ENCODE measurements at regions not wholly inside any gene's neighbourhood (a gene's known extent, or its start where the extent isn't known, plus 50 kb on each side); places are given as distances from the start of the nearest gene placed in this dataset.

- Histone ChIP-seq H3K4me3 (ENCODE audit: low read length) (no peak overlapping the region), H3K4me1 (ENCODE audit: insufficient read depth, low read length) (no peaks in the 10 kb centered on the region), H3K36me3 (ENCODE audit: insufficient read depth, low read length) (no peaks in the 10 kb centered on the region), H3K27ac (ENCODE audit: low read depth, low read length) (no peak overlapping the region), H3K27me3 (ENCODE audit: insufficient read depth, low read length, poor library complexity, severe bottlenecking) (no peaks in the 10 kb centered on the region), H3K9me3 (ENCODE audit: low read length) (no peaks in the 10 kb centered on the region)
- H3K27ac Mint-ChIP-seq, result peak overlapping the region in 1 of 8 donors; percentile 57
- peaks cover 6 to 7% of the 10 kb centered on the region in 2 donors for H3K27me3 Mint-ChIP-seq
- no peaks in the 10 kb centered on the region for H3K36me3 Mint-ChIP-seq
- CTCF ChIA-PET, result no interaction called here
- no peak overlapping the region for H3K4me3 Mint-ChIP-seq
- no peak for DNase-seq
- POLR2A ChIA-PET, result no interaction called here
- peaks cover 4 to 13% (median 4%) of the 10 kb centered on the region in 3 donors for H3K4me1 Mint-ChIP-seq
- no peaks in the 10 kb centered on the region for H3K9me3 Mint-ChIP-seq
Measured at GRCh38 chr2:10231551-10232085, 71.1 kb upstream of the HPCAL1 start.

DNA sequence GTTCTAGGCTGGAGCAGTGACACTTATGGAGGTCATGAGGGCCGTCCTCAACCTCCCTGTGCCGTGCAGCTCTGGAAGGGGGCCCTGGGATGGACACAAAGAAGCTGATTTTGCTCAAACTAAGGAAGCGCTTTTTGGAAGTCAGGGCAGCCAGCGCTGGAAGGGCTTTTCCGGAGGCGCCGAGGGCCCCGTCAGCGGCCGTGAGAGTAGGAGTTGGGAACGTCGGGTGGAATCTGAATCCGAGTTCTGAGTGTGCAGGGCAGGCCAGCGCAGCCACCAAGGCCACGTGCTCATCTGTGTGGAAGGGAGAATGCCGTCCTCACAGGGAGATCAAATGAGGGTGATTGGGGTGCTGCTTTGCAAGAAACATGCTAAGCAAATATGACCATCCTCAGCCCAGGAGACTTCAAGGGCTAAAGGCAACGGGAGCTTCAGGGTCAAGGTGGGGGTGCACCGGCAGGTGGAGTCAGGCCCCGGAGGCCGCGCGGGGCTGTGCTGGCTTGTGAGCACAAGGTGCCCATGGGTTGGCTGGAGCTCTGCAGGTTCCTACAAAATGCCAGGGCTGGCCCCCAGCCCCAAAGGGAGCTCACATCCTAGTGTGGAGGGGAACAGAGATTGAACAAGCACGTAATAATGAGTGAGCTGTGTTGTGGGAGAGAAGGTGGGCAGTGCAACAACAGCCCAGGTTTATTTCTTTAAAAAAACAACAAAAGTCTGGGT lies 70.4 kb upstream of the HPCAL1 start:
- Histone ChIP-seq H3K4me1 (ENCODE audit: insufficient read depth, low read length) (no peaks in the 10 kb centered on the region), H3K27me3 (ENCODE audit: insufficient read depth, low read length, poor library complexity, severe bottlenecking) (no peaks in the 10 kb centered on the region), H3K27ac (ENCODE audit: low read depth, low read length) (no peak overlapping the region), H3K36me3 (ENCODE audit: insufficient read depth, low read length) (no peaks in the 10 kb centered on the region), H3K4me3 (ENCODE audit: low read length) (no peak overlapping the region), H3K9me3 (ENCODE audit: low read length) (no peaks in the 10 kb centered on the region)
- ChIA-PET CTCF (no interaction called here), POLR2A (no interaction called here)
- Mint-ChIP-seq H3K36me3 (no peaks in the 10 kb centered on the region), H3K27me3 (peaks cover 6 to 8% of the 10 kb centered on the region in 2 donors), H3K4me3 (no peak overlapping the region), H3K9me3 (no peaks in the 10 kb centered on the region), H3K27ac (peak overlapping the region in 1 of 8 donors; percentile 78), H3K4me1 (peaks cover 4 to 13% (median 4%) of the 10 kb centered on the region in 3 donors)
- DNase-seq, result peak in 1 of 5 donors; percentile 35

DNA sequence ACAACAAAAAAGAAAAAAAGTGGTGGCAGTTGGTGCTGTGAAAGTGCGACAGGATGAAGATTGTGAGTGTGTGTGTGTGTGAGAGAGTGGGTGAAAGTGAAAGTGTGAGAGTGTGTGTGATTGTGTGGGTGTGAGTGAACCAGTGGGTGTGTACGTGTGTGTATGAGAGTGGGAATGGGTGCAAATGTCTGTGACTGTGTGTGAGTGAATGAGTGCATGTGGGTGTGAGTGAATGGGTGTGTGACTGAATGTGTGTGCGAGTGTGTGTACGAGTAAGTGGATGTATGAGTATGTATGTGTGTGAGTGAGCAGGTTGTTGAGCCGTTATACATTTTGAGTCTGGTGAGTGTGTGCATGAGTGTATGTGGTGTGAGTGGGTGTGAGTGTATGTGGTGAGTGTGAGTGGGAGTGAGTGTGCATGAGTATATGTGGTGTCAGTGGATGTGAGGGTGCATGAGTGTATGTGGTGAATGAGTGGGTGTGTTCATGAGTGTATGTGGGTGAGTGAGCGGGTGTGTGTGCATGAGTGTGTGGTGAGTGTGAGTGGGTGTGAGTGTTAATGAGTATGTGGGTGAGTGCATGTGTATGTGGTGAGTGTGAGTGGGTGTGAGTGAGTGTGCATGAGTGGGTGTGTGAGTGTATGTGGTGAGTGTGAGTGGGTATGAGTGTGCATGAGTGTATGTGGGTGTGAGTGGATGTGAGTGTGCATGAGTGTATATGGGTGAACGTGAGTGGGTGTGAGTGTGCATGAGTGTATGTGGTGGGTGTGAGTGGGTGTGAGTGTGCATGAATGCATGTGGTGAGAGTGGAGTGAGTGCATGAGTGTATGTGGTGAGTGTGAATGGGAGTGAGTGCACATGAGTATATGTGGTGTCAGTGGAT lies 69.3 kb upstream of the HPCAL1 start:
- H3K4me1 Mint-ChIP-seq, result peaks cover 4 to 13% (median 4%) of the 10 kb centered on the region in 3 donors
- H3K9me3 ChIP-seq (ENCODE audit: low read length), result no peaks in the 10 kb centered on the region
- no peaks in the 10 kb centered on the region for H3K4me1 ChIP-seq (ENCODE audit: insufficient read depth, low read length)
- no peaks in the 10 kb centered on the region for H3K36me3 Mint-ChIP-seq
- no peaks in the 10 kb centered on the region for H3K36me3 ChIP-seq (ENCODE audit: insufficient read depth, low read length)
- no peak for DNase-seq
- no peaks in the 10 kb centered on the region for H3K27me3 ChIP-seq (ENCODE audit: insufficient read depth, low read length, poor library complexity, severe bottlenecking)
- no peak overlapping the region for H3K4me3 Mint-ChIP-seq
- H3K27ac ChIP-seq (ENCODE audit: low read depth, low read length), result no peak overlapping the region
- CTCF ChIA-PET, result no interaction called here
- H3K27me3 Mint-ChIP-seq, result peaks cover 6% of the 10 kb centered on the region in 2 donors
- no peak overlapping the region for H3K4me3 ChIP-seq (ENCODE audit: low read length)
- H3K9me3 Mint-ChIP-seq, result no peaks in the 10 kb centered on the region
- POLR2A ChIA-PET, result no interaction called here
- H3K27ac Mint-ChIP-seq, result peak overlapping the region in 5 of 8 donors; percentile 12 to 78 (median 44)

DNA sequence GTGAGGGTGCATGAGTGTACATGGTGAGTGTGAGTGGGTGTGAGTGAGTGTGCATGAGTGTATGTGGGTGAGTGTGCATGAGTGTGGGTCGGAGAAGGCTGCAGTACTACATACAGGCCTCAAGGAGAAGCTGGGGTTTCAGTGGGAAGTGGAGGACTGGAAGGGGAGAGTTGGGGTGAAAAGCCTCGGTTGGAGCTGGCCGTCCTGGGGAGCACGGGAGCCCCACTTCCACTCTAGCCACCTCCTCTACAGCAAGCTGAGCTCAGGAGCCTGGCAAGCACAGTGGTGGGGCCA lies 68.7 kb upstream of the HPCAL1 start:
- no peaks in the 10 kb centered on the region for H3K9me3 Mint-ChIP-seq
- no peaks in the 10 kb centered on the region for H3K36me3 Mint-ChIP-seq
- Histone ChIP-seq H3K27me3 (ENCODE audit: insufficient read depth, low read length, poor library complexity, severe bottlenecking) (no peaks in the 10 kb centered on the region), H3K4me1 (ENCODE audit: insufficient read depth, low read length) (no peaks in the 10 kb centered on the region), H3K27ac (ENCODE audit: low read depth, low read length) (no peak overlapping the region), H3K9me3 (ENCODE audit: low read length) (no peaks in the 10 kb centered on the region), H3K36me3 (ENCODE audit: insufficient read depth, low read length) (no peaks in the 10 kb centered on the region), H3K4me3 (ENCODE audit: low read length) (no peak overlapping the region)
- ChIA-PET POLR2A (no interaction called here), CTCF (no interaction called here)
- no peak for DNase-seq
- peak overlapping the region in 2 of 8 donors; percentile 38 to 65 for H3K27ac Mint-ChIP-seq
- no peak overlapping the region for H3K4me3 Mint-ChIP-seq
- peaks cover 6% of the 10 kb centered on the region in 2 donors for H3K27me3 Mint-ChIP-seq
- H3K4me1 Mint-ChIP-seq, result peaks cover 4 to 13% (median 4%) of the 10 kb centered on the region in 3 donors

- H3K9me3 Mint-ChIP-seq, result no peaks in the 10 kb centered on the region
- H3K36me3 Mint-ChIP-seq, result no peaks in the 10 kb centered on the region
- ChIA-PET CTCF (no interaction called here), POLR2A (no interaction called here)
- H3K27ac Mint-ChIP-seq, result no peak overlapping the region
- Histone ChIP-seq H3K36me3 (ENCODE audit: insufficient read depth, low read length) (no peaks in the 10 kb centered on the region), H3K4me1 (ENCODE audit: insufficient read depth, low read length) (no peaks in the 10 kb centered on the region), H3K27me3 (ENCODE audit: insufficient read depth, low read length, poor library complexity, severe bottlenecking) (no peaks in the 10 kb centered on the region), H3K27ac (ENCODE audit: low read depth, low read length) (no peak overlapping the region), H3K4me3 (ENCODE audit: low read length) (no peak overlapping the region), H3K9me3 (ENCODE audit: low read length) (no peaks in the 10 kb centered on the region)
- no peak overlapping the region for H3K4me3 Mint-ChIP-seq
- peaks cover 4 to 13% (median 4%) of the 10 kb centered on the region in 3 donors for H3K4me1 Mint-ChIP-seq
- peaks cover 5 to 6% of the 10 kb centered on the region in 2 donors for H3K27me3 Mint-ChIP-seq
- DNase-seq, result peak in 1 of 5 donors; percentile 36
Measured at GRCh38 chr2:10234409-10235094, 68.2 kb upstream of the HPCAL1 start.

GRCh38 chr2:10235099-10235908 lies 67.4 kb upstream of the HPCAL1 start:
- peaks cover 4 to 13% (median 4%) of the 10 kb centered on the region in 3 donors for H3K4me1 Mint-ChIP-seq
- DNase-seq, result peak in 1 of 5 donors; percentile 46
- no peaks in the 10 kb centered on the region for H3K36me3 ChIP-seq (ENCODE audit: insufficient read depth, low read length)
- H3K27ac ChIP-seq (ENCODE audit: low read depth, low read length), result no peak overlapping the region
- no peaks in the 10 kb centered on the region for H3K9me3 ChIP-seq (ENCODE audit: low read length)
- H3K36me3 Mint-ChIP-seq, result no peaks in the 10 kb centered on the region
- no peaks in the 10 kb centered on the region for H3K4me1 ChIP-seq (ENCODE audit: insufficient read depth, low read length)
- peaks cover 2 to 3% of the 10 kb centered on the region in 2 donors for H3K27me3 Mint-ChIP-seq
- no peaks in the 10 kb centered on the region for H3K27me3 ChIP-seq (ENCODE audit: insufficient read depth, low read length, poor library complexity, severe bottlenecking)
- no peak overlapping the region for H3K4me3 Mint-ChIP-seq
- no peaks in the 10 kb centered on the region for H3K9me3 Mint-ChIP-seq
- H3K27ac Mint-ChIP-seq, result no peak overlapping the region
- ChIA-PET POLR2A (no interaction called here), CTCF (no interaction called here)
- no peak overlapping the region for H3K4me3 ChIP-seq (ENCODE audit: low read length)

- peaks cover 2 to 3% of the 10 kb centered on the region in 2 donors for H3K27me3 Mint-ChIP-seq
- DNase-seq, result no peak
- peaks cover 4 to 13% (median 4%) of the 10 kb centered on the region in 3 donors for H3K4me1 Mint-ChIP-seq
- H3K9me3 ChIP-seq (ENCODE audit: low read length), result no peaks in the 10 kb centered on the region
- H3K36me3 ChIP-seq (ENCODE audit: insufficient read depth, low read length), result no peaks in the 10 kb centered on the region
- H3K9me3 Mint-ChIP-seq, result no peaks in the 10 kb centered on the region
- no peak overlapping the region for H3K4me3 ChIP-seq (ENCODE audit: low read length)
- H3K4me3 Mint-ChIP-seq, result no peak overlapping the region
- POLR2A ChIA-PET, result no interaction called here
- H3K4me1 ChIP-seq (ENCODE audit: insufficient read depth, low read length), result no peaks in the 10 kb centered on the region
- H3K27ac ChIP-seq (ENCODE audit: low read depth, low read length), result no peak overlapping the region
- H3K27ac Mint-ChIP-seq, result peak overlapping the region in 2 of 8 donors; percentile 38
- H3K27me3 ChIP-seq (ENCODE audit: insufficient read depth, low read length, poor library complexity, severe bottlenecking), result no peaks in the 10 kb centered on the region
- CTCF ChIA-PET, result no interaction called here
- H3K36me3 Mint-ChIP-seq, result no peaks in the 10 kb centered on the region
Measured at GRCh38 chr2:10235909-10236550, 66.7 kb upstream of the HPCAL1 start.

Data from CD8-positive, alpha-beta memory T cell (primary cell).